RWPE1 (cell line): ENCODE measurements at regions not wholly inside any gene's neighbourhood (a gene's known extent, or its start where the extent isn't known, plus 50 kb on each side); places are given as distances from the start of the nearest gene placed in this dataset.
"Not testable (repeated sequence)": the region's sequence is repeated elsewhere in the genome, so short reads cannot be mapped to it uniquely, and the experiment has no call there.

ENCODE experiments used
- CTCF ChIA-PET: fragments of 350-600 bp; sonication (Branson Sonifier 250); formaldehyde crosslinking; extraction: SDS; loops from one replicate; lab custom pipeline; 2021; lab: Yijun Ruan, JAX
- POLR2A ChIA-PET: fragments of 400-600 bp; formaldehyde crosslinking; extraction: SDS; loops from one replicate; lab custom pipeline; 2020; ENCODE audit warnings: antibody characterized with exemption; ENCODE audit not compliant: low non-redundant PET; lab: Yijun Ruan, JAX
- DNase-seq: peaks from one replicate; pipeline ENCODE4 v3.0.0; 2012; ENCODE audit warnings: low spot score
- H3K27ac ChIP-seq: fragments of 450-650 bp; 2 replicates; pipeline ENCODE4 v1.5.1; 2017
- CTCF ChIP-seq: fragments of 450-650 bp; conservative IDR thresholded peaks from 2 replicates; pipeline ENCODE4 v1.5.1; 2017; ENCODE audit warnings: low read depth, mild to moderate bottlenecking

- DNase-seq = peak; percentile 2
- peak; percentile 27; the same call in 1 of the 2 replicates for TF ChIP-seq CTCF
- ChIA-PET POLR2A (no interaction called here), CTCF (interaction anchor here (0.6 to 0.9 kb wide), 2 partner anchors 84 to 417 kb away, joined by 3 read pairs; no protein-coding TSS in a partner anchor)
- no peak overlapping the region for H3K27ac ChIP-seq
Observed at GRCh38 chrX:95764972-95765451, 919.6 kb upstream of the DIAPH2 start.

GRCh38 chrX:95771198-95771597 lies 913.4 kb upstream of the DIAPH2 start:
- H3K27ac ChIP-seq, CTCF ChIA-PET, DNase-seq, POLR2A ChIA-PET: not testable (repeated sequence)

GRCh38 chrX:95791876-95792275 lies 892.8 kb upstream of the DIAPH2 start:
- DNase-seq = no peak
- TF ChIP-seq CTCF = no peak
- ChIA-PET POLR2A (no interaction called here), CTCF (no interaction called here)
- H3K27ac ChIP-seq = no peak overlapping the region

GRCh38 chrX:95797344-95797743 lies 887.3 kb upstream of the DIAPH2 start:
- no peak overlapping the region for H3K27ac ChIP-seq
- CTCF ChIA-PET = no interaction called here
- POLR2A ChIA-PET = no interaction called here

GRCh38 chrX:95823796-95824195 lies 860.8 kb upstream of the DIAPH2 start:
- DNase-seq = no peak
- H3K27ac ChIP-seq = no peak overlapping the region
- ChIA-PET CTCF (no interaction called here), POLR2A (no interaction called here)
- no peak for TF ChIP-seq CTCF

More at GRCh38 chrX:95797344-95797743, 887.3 kb upstream of the DIAPH2 start:
- DNase-seq = no peak
- no peak for TF ChIP-seq CTCF

- POLR2A ChIA-PET = no interaction called here
- no peak for DNase-seq
- CTCF ChIA-PET = no interaction called here
- no peak overlapping the region for H3K27ac ChIP-seq
- TF ChIP-seq CTCF = no peak
Observed at GRCh38 chrX:95835223-95835622, 849.4 kb upstream of the DIAPH2 start.

- ChIA-PET CTCF (no interaction called here), POLR2A (no interaction called here)
- DNase-seq = no peak
- no peak for TF ChIP-seq CTCF
- H3K27ac ChIP-seq = no peak overlapping the region
Observed at GRCh38 chrX:95836517-95836916, 848.1 kb upstream of the DIAPH2 start.
